Cardiac fibroblast (primary cell): ENCODE measurements at regions not wholly inside any gene's neighbourhood (a gene's known extent, or its start where the extent isn't known, plus 50 kb on each side); places are given as distances from the start of the nearest gene placed in this dataset.

Experiments used
- DNase-seq, 2 donors: peaks; one replicate each; pipeline versions ENCODE4 v3.0.0 to v3.0.0-alpha.2; 2010; ENCODE audit warnings: low read depth in 2 of 2
- H3K4me3 ChIP-seq, 2 donors: replicated peaks in 1 of 2; 1 replicate in 1 of 2; 2 replicates in 1 of 2; pipeline ENCODE4 v1.5.1; 2011; ENCODE audit warnings: low read depth in 2 of 2, low read length in 2 of 2, mild to moderate bottlenecking in 2 of 2, moderate library complexity in 1 of 2
- TF ChIP-seq, protein P1 (sequence below): IDR thresholded peaks from one replicate; pipeline ENCODE4 v1.5.1; 2011; ENCODE audit warnings: low read depth, mild to moderate bottlenecking, low read length, inconsistent platforms

DNA sequence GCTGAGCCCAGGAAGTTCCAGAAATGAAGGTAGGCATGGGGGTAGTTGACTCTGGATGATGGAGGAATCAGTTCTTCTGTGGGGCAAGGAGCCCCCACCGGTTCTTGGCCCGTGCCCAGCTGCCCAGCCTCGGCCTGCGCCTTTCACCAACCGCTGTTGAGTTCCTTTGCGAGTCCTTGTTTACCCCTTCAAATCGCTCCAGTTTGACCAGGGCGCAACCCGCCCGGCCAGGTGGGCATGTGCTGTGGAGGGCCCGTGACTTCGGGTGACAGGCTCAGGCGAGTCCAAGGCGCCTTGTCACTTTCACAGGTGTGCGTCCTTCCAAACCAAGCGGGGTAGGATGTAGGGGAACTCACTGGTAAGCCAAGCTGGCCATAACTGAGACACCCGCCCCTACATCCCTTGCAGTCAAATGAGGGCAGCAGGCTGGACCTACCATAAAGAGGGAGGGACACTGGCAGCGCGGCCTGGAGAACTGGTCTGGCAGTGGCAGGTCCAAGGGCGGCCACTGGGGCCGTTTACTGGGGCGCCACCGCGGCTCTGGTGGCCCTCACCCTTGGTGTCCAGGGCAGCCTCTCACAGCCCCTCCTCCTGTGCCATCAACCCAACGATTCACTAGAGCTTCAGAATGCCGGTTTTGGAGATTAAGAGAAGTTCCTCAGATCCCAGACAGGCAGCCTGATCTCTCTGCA, 160.3 kb upstream of the ZIC3 start:
- TF ChIP-seq, protein P1, sequence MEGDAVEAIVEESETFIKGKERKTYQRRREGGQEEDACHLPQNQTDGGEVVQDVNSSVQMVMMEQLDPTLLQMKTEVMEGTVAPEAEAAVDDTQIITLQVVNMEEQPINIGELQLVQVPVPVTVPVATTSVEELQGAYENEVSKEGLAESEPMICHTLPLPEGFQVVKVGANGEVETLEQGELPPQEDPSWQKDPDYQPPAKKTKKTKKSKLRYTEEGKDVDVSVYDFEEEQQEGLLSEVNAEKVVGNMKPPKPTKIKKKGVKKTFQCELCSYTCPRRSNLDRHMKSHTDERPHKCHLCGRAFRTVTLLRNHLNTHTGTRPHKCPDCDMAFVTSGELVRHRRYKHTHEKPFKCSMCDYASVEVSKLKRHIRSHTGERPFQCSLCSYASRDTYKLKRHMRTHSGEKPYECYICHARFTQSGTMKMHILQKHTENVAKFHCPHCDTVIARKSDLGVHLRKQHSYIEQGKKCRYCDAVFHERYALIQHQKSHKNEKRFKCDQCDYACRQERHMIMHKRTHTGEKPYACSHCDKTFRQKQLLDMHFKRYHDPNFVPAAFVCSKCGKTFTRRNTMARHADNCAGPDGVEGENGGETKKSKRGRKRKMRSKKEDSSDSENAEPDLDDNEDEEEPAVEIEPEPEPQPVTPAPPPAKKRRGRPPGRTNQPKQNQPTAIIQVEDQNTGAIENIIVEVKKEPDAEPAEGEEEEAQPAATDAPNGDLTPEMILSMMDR = no peak
- H3K4me3 ChIP-seq = no peak overlapping the region
- DNase-seq = no peak

DNA sequence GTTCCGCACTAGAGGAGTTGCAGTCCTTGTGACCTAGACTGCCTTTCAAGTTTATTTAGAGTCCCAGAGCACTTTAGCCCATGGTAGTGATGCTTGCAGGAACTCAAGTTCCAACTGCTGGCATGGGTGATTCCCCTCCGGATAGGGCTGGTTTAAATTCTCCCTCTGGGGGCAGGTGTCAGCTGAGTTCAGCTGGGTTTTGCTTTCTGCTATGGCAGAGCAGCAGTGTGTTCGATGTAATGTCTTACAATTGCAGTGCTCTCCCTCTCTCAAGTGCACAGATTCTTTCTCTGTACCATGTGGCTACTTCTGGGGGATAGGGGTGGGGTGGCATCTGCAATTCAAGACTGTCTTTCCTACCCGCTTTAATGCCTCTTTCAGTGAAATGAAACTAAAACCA, 164.8 kb upstream of the ZIC3 start:
- TF ChIP-seq, protein P1 = no peak
- no peak overlapping the region for H3K4me3 ChIP-seq
- no peak for DNase-seq

DNA sequence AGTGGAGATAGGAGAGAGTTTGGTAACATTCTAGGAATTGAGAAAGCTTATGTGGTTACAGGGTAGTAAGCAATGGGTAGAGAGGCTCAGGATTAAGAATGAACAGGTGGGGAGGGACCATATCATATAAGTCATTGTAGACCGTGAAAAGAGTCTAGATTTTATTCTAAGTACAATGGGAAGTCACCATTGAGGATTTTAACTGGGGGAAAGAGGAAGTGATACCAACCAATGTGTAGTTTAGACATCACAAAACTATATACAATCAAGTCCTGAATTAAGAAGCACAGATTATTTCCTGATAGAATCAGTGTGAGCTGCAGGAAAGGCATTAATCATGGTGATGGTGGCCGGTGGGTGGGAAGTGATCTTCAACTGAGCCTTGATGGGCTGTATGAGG, 178.3 kb upstream of the ZIC3 start:
- no peak for DNase-seq
- no peak overlapping the region for H3K4me3 ChIP-seq
- TF ChIP-seq, protein P1 = no peak

DNA sequence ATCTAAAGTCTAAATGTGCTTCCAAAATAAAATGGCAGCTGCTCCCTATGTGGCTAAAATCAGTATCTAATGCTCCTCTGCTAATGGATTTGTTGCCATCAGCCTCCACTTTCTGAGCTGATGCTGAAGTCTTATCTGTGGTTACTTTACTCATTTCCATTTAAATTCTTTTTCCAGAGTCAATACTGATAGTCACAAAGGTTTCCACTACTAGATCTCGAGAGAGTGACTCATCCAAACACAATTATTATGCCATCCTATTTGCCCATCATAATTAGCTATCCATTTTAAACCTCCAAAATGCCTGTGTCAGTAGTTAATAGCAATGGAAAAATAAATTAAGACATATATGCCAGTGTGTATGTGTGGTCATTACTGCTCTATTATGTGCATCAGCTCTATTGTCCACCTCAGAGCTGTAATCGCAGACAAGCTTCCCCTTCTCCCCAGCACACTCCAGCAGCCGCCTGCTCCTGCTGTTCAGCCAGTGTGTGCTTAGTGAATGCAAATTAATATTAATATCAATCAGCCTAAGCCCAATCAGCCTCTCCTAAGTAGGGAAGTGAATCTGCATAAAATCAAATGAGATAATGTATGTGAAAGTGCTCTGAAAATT, 199.8 kb upstream of the ZIC3 start:
- DNase-seq = no peak
- TF ChIP-seq, protein P1 = no peak
- H3K4me3 ChIP-seq = no peak overlapping the region

DNA sequence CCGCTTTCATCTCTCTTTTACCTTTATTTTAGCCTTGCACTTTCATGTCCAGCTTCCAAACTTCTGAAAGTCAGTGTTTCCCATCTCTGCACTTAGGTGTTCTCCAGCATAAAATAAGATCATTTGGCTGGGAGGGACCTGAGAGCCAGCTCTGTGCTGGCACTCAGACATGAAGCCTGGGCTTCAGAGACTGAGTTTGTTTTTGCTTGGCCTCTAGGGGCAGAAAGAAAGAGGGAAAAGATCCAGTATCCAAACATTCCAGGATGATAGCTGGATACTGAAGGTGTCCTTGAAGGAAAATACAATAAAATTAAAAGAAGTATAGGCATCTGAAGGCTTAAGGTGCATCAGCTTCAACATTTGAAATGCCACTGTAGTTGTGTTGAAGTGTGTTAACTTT, 202.4 kb upstream of the ZIC3 start:
- TF ChIP-seq, protein P1 = no peak
- DNase-seq = no peak
- no peak overlapping the region for H3K4me3 ChIP-seq

DNA sequence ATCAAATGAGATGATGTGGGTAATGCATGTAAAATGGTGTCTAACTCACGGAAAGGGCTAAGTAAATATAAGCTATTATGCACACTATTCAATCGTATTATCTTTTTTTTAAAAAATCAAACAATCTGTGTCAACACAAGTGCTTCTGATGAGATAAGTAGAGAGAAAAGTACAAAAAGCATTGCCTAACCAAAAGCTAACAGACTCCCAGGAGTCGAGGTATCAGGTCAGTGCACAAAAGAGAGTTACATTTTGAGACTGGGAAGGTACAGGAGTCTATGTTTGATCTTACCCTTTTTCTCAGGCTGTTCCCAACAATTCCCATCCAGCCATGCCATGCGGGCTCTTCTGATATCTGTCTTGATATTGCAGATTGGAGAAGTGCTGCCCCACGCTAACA, 203.3 kb upstream of the ZIC3 start:
- TF ChIP-seq, protein P1 = no peak
- no peak for DNase-seq
- H3K4me3 ChIP-seq = no peak overlapping the region
